ENCODE measurements at regions not wholly inside any gene's neighbourhood (a gene's known extent, or its start where the extent isn't known, plus 50 kb on each side); places are given as distances from the start of the nearest gene placed in this dataset.

GRCh38 chr13:31890946-31891345 is 140.6 kb upstream of the FRY start:
- H3K4me3 ChIP-seq, result no peak overlapping the region
- H3K27ac ChIP-seq (ENCODE audit: low read depth), result no peak overlapping the region
- no peak for TF ChIP-seq STAT1 (IDR thresholded peaks at IDR 0.05; ENCODE audit: unreplicated experiment)
- TF ChIP-seq CREB1 (CRISPR knock-in tag; IDR thresholded peaks at IDR 0.05; ENCODE audit: low read depth), result no peak
- TF ChIP-seq NANOG (IDR thresholded peaks at IDR 0.05; ENCODE audit: borderline replicate concordance), result no peak
- no peak for TF ChIP-seq ZNF462 (CRISPR knock-in tag; IDR thresholded peaks at IDR 0.05)
- TF ChIP-seq ETS1 (IDR thresholded peaks at IDR 0.05), result no peak
- no peak for TF ChIP-seq REST (IDR thresholded peaks at IDR 0.05; ENCODE audit: unreplicated experiment)
- TF ChIP-seq CTCF (conservative IDR thresholded peaks at IDR 0.05; ENCODE audit: low read depth in 2 of 2), result no peak
- TF ChIP-seq ZNF114 (CRISPR knock-in tag; IDR thresholded peaks at IDR 0.05), result no peak
- TF ChIP-seq JUNB (IDR thresholded peaks at IDR 0.05; ENCODE audit: unreplicated experiment), result no peak
- no peak for TF ChIP-seq EZH2 (IDR thresholded peaks at IDR 0.05; ENCODE audit: low read depth, unreplicated experiment)
- H3K27me3 Mint-ChIP-seq (ENCODE audit: insufficient read depth, low read depth, poor library complexity), result no peaks in the 10 kb centered on the region
- no peaks in the 10 kb centered on the region; the same call in 1 of the 2 replicates for H4K20me1 ChIP-seq (replicated peaks; ENCODE audit: insufficient read depth)
- H3K36me3 Mint-ChIP-seq (ENCODE audit: low read depth), result no peaks in the 10 kb centered on the region
- DNase-seq (ENCODE audit: low spot score) (no peak), ATAC-seq (no peak)
- no peak overlapping the region for H3K4me2 ChIP-seq
- peaks cover 3% of the 10 kb centered on the region; the same call in 1 of the 2 replicates for H3K4me1 ChIP-seq (ENCODE audit: insufficient read depth)
- H3K27ac Mint-ChIP-seq, result no peak overlapping the region
- no peak overlapping the region for H3K4me3 Mint-ChIP-seq
- no peaks in the 10 kb centered on the region for H3K36me3 ChIP-seq (ENCODE audit: insufficient read depth)
- no peaks in the 10 kb centered on the region for H3F3A ChIP-seq (replicated peaks; ENCODE audit: low read depth)
- no peaks in the 10 kb centered on the region for H3K79me2 ChIP-seq (replicated peaks; ENCODE audit: insufficient read depth)
- peaks cover 7% of the 10 kb centered on the region; the same call in 2 of the 3 replicates for H3K4me1 Mint-ChIP-seq
- H3K9me2 ChIP-seq (ENCODE audit: insufficient read depth), result no peaks in the 10 kb centered on the region; the same call in 1 of the 2 replicates
- H2AFZ ChIP-seq, result no peak overlapping the region
- H3K9me3 Mint-ChIP-seq, result no peaks in the 10 kb centered on the region
- no peaks in the 10 kb centered on the region for H3K27me3 ChIP-seq (ENCODE audit: insufficient read depth)

All from GM23338 (cell line).